Neural cell (in vitro differentiated cells): ENCODE measurements at regions not wholly inside any gene's neighbourhood (a gene's known extent, or its start where the extent isn't known, plus 50 kb on each side); places are given as distances from the start of the nearest gene placed in this dataset.

Source experiments
- H2AFZ ChIP-seq: fragments of 200-600, 300-800 bp; sonication (generic), shearing (Covaris generic); 2 replicates; pipeline ENCODE4 v1.6.0; 2014; ENCODE audit warnings: low read depth, mild to moderate bottlenecking, antibody characterized with exemption, low read length, moderate library complexity
- H3F3A ChIP-seq: fragments of 200-600 bp; shearing (Covaris generic); 2 replicates; pipeline ENCODE4 v1.6.1; 2016; ENCODE audit warnings: mild to moderate bottlenecking, moderate library complexity, mixed read lengths, antibody characterized with exemption, low read length; ENCODE audit not compliant: insufficient read depth, poor library complexity, severe bottlenecking
- H3K27ac ChIP-seq: fragments of 200-600, 300-800 bp; sonication (generic), shearing (Covaris generic); 2 replicates; pipeline ENCODE4 v1.5.1; 2014; ENCODE audit warnings: mild to moderate bottlenecking, low read length, moderate library complexity
- H3K27me3 ChIP-seq: fragments of 300-800, 200-600 bp; sonication (generic), shearing (Covaris generic); 2 replicates; pipeline ENCODE4 v1.6.0; 2014; ENCODE audit warnings: mild to moderate bottlenecking, low read depth, low read length, moderate library complexity; ENCODE audit not compliant: insufficient read depth
- H3K36me3 ChIP-seq: fragments of 300-800, 200-600 bp; sonication (generic), shearing (Covaris generic); 2 replicates; pipeline ENCODE4 v1.5.1; 2014; ENCODE audit warnings: mild to moderate bottlenecking, antibody characterized with exemption, low read length, moderate library complexity; ENCODE audit not compliant: insufficient read depth
- H3K4me2 ChIP-seq: fragments of 300-800, 200-600 bp; sonication (generic), shearing (Covaris generic); 2 replicates; pipeline ENCODE4 v1.6.0; 2014; ENCODE audit warnings: mild to moderate bottlenecking, low read length
- H3K4me3 ChIP-seq: fragments of 300-800, 200-600 bp; sonication (generic), shearing (Covaris generic); 2 replicates; pipeline ENCODE4 v1.5.1; 2014; ENCODE audit warnings: mild to moderate bottlenecking, low read length, moderate library complexity
- H3K79me2 ChIP-seq: fragments of 200-600 bp; shearing (Covaris generic); replicated peaks from 2 replicates; pipeline ENCODE4 v1.6.0; 2014; ENCODE audit warnings: mild to moderate bottlenecking, low read length, moderate library complexity; ENCODE audit not compliant: insufficient read depth
- H3K9ac ChIP-seq: fragments of 300-800, 200-600 bp; sonication (generic), shearing (Covaris generic); 2 replicates; pipeline ENCODE4 v1.6.1; 2016; ENCODE audit warnings: mild to moderate bottlenecking, low read length, mixed read lengths
- H3K9me2 ChIP-seq: fragments of 200-600 bp; shearing (Covaris generic); 2 replicates; pipeline ENCODE4 v1.6.1; 2016; ENCODE audit warnings: mild to moderate bottlenecking, low read length, mixed read lengths; ENCODE audit not compliant: insufficient read depth
- H3K9me3 ChIP-seq: fragments of 200-600, 300-800 bp; sonication (generic), shearing (Covaris generic); 2 replicates; pipeline ENCODE4 v1.6.1; 2016; ENCODE audit warnings: mild to moderate bottlenecking, mixed run types, low read length, moderate library complexity, mixed read lengths
- H4K20me1 ChIP-seq: fragments of 200-600 bp; shearing (Covaris generic); 2 replicates; pipeline ENCODE4 v1.6.1; 2016; ENCODE audit warnings: mild to moderate bottlenecking, mixed run types; ENCODE audit not compliant: insufficient read depth
- EP300 ChIP-seq: fragments of 450-650 bp; conservative IDR thresholded peaks from 2 replicates; pipeline ENCODE4 v1.6.1; 2014; ENCODE audit warnings: antibody characterized with exemption, mild to moderate bottlenecking, moderate library complexity; ENCODE audit not compliant: poor library complexity, severe bottlenecking
- EZH2 ChIP-seq: fragments of 200-600, 300-800 bp; shearing (Covaris generic), sonication (generic); IDR thresholded peaks from 2 replicates; pipeline ENCODE4 v1.6.1; 2014; ENCODE audit warnings: antibody characterized with exemption, low read length, borderline replicate concordance, mild to moderate bottlenecking; ENCODE audit not compliant: insufficient read depth, poor library complexity, severe bottlenecking
- MXI1 ChIP-seq: fragments of 450-650 bp; conservative IDR thresholded peaks from 2 replicates; pipeline ENCODE4 v1.6.1; 2014; ENCODE audit warnings: antibody characterized with exemption, mild to moderate bottlenecking; ENCODE audit not compliant: poor library complexity, severe bottlenecking
- POLR2AphosphoS5 ChIP-seq: IDR thresholded peaks from 2 replicates; pipeline ENCODE4 v1.6.1; 2012
- RAD21 ChIP-seq: fragments of 450-650 bp; conservative IDR thresholded peaks from 2 replicates; pipeline ENCODE4 v1.6.1; 2014; ENCODE audit warnings: antibody characterized with exemption, mild to moderate bottlenecking, moderate library complexity
- SMC3 ChIP-seq: fragments of 450-650 bp; conservative IDR thresholded peaks from 2 replicates; pipeline ENCODE4 v1.6.1; 2014; ENCODE audit warnings: antibody characterized with exemption, mild to moderate bottlenecking, moderate library complexity; ENCODE audit not compliant: poor library complexity
- TAF1 ChIP-seq: IDR thresholded peaks from 2 replicates; pipeline ENCODE4 v1.6.1; 2012; ENCODE audit warnings: low read depth
- TF ChIP-seq, protein P1 (sequence below): fragments of 450-650 bp; IDR thresholded peaks from 2 replicates; pipeline ENCODE4 v1.5.1; 2014; ENCODE audit warnings: antibody characterized with exemption, mild to moderate bottlenecking, moderate library complexity; ENCODE audit not compliant: poor library complexity, severe bottlenecking
- TF ChIP-seq, protein P2 (sequence below): IDR thresholded peaks from 2 replicates; pipeline ENCODE4 v1.6.1; 2012; ENCODE audit warnings: borderline replicate concordance

DNA sequence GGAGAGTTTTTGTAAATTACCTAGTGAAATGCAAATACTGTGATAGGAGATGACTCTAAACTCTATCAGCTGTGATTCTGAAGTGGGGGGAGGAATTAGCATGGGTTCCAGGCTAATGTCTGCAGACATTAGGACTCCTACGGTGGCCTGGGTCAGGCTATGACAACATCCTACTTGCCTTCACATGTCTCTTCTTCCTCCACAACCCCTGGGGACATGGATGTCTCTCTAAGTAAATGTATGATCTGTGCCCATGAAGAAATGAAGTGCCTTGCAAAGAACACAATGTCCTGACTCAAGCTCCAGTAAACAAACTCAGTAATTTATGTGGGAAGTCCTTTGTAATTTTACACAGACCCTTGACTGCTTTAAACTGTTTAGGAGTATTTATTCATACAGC lies 165.8 kb upstream of the EEF1E1 start:
- H3F3A ChIP-seq = no peaks in the 10 kb centered on the region
- H3K9me2 ChIP-seq = no peaks in the 10 kb centered on the region
- no peaks in the 10 kb centered on the region for H3K36me3 ChIP-seq
- no peak overlapping the region for H2AFZ ChIP-seq
- no peaks in the 10 kb centered on the region for H3K79me2 ChIP-seq
- H3K27ac ChIP-seq = no peak overlapping the region
- no peak overlapping the region for H3K4me3 ChIP-seq
- no peaks in the 10 kb centered on the region for H3K27me3 ChIP-seq
- no peaks in the 10 kb centered on the region for H4K20me1 ChIP-seq
- H3K9me3 ChIP-seq = no peaks in the 10 kb centered on the region
- no peak overlapping the region for H3K9ac ChIP-seq
- no peak overlapping the region for H3K4me2 ChIP-seq
- TF ChIP-seq MXI1 (no peak), RAD21 (no peak), SMC3 (no peak), EP300 (no peak), TAF1 (no peak), EZH2 (no peak), POLR2AphosphoS5 (no peak)
- TF ChIP-seq, protein P1, sequence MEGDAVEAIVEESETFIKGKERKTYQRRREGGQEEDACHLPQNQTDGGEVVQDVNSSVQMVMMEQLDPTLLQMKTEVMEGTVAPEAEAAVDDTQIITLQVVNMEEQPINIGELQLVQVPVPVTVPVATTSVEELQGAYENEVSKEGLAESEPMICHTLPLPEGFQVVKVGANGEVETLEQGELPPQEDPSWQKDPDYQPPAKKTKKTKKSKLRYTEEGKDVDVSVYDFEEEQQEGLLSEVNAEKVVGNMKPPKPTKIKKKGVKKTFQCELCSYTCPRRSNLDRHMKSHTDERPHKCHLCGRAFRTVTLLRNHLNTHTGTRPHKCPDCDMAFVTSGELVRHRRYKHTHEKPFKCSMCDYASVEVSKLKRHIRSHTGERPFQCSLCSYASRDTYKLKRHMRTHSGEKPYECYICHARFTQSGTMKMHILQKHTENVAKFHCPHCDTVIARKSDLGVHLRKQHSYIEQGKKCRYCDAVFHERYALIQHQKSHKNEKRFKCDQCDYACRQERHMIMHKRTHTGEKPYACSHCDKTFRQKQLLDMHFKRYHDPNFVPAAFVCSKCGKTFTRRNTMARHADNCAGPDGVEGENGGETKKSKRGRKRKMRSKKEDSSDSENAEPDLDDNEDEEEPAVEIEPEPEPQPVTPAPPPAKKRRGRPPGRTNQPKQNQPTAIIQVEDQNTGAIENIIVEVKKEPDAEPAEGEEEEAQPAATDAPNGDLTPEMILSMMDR = no peak
- TF ChIP-seq, protein P2, sequence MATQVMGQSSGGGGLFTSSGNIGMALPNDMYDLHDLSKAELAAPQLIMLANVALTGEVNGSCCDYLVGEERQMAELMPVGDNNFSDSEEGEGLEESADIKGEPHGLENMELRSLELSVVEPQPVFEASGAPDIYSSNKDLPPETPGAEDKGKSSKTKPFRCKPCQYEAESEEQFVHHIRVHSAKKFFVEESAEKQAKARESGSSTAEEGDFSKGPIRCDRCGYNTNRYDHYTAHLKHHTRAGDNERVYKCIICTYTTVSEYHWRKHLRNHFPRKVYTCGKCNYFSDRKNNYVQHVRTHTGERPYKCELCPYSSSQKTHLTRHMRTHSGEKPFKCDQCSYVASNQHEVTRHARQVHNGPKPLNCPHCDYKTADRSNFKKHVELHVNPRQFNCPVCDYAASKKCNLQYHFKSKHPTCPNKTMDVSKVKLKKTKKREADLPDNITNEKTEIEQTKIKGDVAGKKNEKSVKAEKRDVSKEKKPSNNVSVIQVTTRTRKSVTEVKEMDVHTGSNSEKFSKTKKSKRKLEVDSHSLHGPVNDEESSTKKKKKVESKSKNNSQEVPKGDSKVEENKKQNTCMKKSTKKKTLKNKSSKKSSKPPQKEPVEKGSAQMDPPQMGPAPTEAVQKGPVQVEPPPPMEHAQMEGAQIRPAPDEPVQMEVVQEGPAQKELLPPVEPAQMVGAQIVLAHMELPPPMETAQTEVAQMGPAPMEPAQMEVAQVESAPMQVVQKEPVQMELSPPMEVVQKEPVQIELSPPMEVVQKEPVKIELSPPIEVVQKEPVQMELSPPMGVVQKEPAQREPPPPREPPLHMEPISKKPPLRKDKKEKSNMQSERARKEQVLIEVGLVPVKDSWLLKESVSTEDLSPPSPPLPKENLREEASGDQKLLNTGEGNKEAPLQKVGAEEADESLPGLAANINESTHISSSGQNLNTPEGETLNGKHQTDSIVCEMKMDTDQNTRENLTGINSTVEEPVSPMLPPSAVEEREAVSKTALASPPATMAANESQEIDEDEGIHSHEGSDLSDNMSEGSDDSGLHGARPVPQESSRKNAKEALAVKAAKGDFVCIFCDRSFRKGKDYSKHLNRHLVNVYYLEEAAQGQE = no peak

DNA sequence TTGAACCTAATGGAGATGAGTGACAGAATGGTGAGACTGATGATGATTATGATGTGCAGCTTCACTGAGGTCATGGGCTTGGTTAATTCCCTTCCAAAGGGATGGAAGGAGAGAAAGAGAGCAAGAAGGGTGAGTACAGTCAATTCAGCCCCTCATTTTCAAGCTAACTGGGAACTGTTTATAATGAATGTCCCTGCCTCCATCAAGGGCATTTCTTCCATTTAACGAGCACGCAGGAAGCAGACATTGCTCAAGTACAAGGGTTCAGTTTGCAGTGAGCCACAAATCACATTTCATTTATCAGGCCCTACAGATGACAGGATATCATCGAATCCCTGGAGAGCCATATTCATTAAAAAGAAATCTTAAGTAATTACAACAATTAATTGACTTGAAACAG lies 158.3 kb upstream of the EEF1E1 start:
- no peaks in the 10 kb centered on the region for H3K27me3 ChIP-seq
- H3K9me3 ChIP-seq = no peaks in the 10 kb centered on the region
- H2AFZ ChIP-seq = no peak overlapping the region
- no peaks in the 10 kb centered on the region for H3K9me2 ChIP-seq
- H3K4me2 ChIP-seq = no peak overlapping the region
- H3F3A ChIP-seq = no peaks in the 10 kb centered on the region
- H3K9ac ChIP-seq = no peak overlapping the region
- no peaks in the 10 kb centered on the region for H3K79me2 ChIP-seq
- H3K4me3 ChIP-seq = no peak overlapping the region
- H3K36me3 ChIP-seq = no peaks in the 10 kb centered on the region
- no peaks in the 10 kb centered on the region for H4K20me1 ChIP-seq
- no peak overlapping the region for H3K27ac ChIP-seq
- TF ChIP-seq POLR2AphosphoS5 (no peak), MXI1 (no peak), EZH2 (no peak), RAD21 (no peak)
- TF ChIP-seq, protein P1 = no peak
- TF ChIP-seq, protein P2 = no peak
